NB4 (cell line): ENCODE measurements at regions not wholly inside any gene's neighbourhood (a gene's known extent, or its start where the extent isn't known, plus 50 kb on each side); places are given as distances from the start of the nearest gene placed in this dataset.
A peak's percentile ranks its signal among the peaks of the same experiment; 100 is the strongest.

Experiments
- DNase-seq: peaks from one replicate; pipeline ENCODE4 v3.0.0; 2010; ENCODE audit warnings: low read depth
- H3K4me3 ChIP-seq: one replicate; pipeline ENCODE4 v1.5.1; 2011; ENCODE audit warnings: mild to moderate bottlenecking, low read depth, low read length, moderate library complexity
- MAX ChIP-seq: IDR thresholded peaks from 2 replicates; pipeline ENCODE4 v1.6.1; 2011; ENCODE audit warnings: low read depth, low read length
- MYC ChIP-seq: IDR thresholded peaks from 2 replicates; pipeline ENCODE4 v1.6.1; 2011; ENCODE audit warnings: low read depth, low read length
- POLR2A ChIP-seq: IDR thresholded peaks from 2 replicates; pipeline ENCODE4 v1.6.1; 2011; ENCODE audit warnings: mild to moderate bottlenecking; ENCODE audit not compliant: insufficient read length; ENCODE audit errors: extremely low read depth
- TF ChIP-seq, protein P1 (sequence below): IDR thresholded peaks from one replicate; pipeline ENCODE4 v1.5.1; 2012; ENCODE audit warnings: low read depth, low read length

DNA sequence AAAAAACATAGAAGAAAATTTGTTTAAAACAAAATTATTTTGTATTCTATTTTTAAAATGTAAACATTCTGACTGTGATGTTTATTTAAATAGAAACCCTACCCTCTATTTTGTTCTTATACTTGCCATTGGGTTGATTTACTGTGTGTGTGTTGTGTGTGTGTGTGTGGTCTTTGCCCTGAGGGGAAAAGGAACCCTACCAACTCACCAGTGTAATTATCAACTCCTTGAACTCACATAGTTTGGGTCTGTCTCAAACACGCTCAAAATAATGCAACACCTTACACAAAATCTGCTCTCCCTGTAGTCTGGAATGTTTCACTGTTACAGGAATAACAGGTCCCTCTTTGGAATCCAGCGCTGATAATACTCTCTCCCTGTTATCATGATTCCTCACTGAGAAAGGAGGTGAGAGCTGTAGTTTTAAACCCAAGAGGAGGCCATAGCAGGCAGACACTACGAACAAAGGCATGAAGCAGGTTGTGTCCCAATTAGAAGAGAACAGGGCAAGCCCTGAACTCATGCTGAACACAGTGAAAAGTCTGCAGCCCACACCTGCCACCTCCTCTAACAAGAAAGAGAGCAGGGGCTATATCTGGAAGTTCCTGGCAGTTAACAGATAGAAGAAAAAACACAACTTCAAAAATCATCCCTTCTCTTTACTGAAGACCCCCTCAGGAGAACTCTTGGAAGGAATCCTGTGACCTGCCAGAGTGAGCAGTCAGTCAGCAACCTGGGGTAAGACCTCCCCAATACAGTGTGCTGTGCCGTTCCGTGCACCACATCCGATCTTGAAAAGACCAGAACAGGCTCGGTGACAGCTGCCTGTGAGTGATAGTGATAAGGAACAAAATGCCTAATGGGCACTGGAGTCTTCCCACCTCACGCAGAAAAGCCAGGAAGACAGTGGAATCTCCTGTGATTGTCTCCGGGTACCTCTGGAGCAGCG is 608.1 kb upstream of the ADAMTS16 start:
- TF ChIP-seq POLR2A (no peak), MYC (no peak)
- no peak overlapping the region for H3K4me3 ChIP-seq
- DNase-seq, result no peak

DNA sequence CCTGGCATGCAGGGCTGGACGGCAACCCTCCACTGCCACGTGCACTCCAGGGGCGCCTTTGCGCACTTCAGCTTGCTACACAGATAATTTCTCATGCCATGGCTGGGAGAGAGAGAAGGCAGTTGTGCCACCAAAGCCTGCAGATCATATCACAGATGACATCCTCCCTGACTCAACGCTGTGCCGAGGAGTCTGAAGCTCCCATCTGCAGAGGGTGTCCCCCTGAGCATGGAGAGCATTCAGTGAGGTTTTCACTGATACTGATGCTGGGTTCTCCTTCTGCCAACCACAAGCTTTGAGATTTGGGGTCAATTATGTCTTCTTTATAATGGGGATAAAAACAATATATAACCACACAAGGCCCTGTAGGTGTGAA is 607.4 kb upstream of the ADAMTS16 start:
- no peak for DNase-seq
- TF ChIP-seq POLR2A, result no peak
- TF ChIP-seq, protein P1, sequence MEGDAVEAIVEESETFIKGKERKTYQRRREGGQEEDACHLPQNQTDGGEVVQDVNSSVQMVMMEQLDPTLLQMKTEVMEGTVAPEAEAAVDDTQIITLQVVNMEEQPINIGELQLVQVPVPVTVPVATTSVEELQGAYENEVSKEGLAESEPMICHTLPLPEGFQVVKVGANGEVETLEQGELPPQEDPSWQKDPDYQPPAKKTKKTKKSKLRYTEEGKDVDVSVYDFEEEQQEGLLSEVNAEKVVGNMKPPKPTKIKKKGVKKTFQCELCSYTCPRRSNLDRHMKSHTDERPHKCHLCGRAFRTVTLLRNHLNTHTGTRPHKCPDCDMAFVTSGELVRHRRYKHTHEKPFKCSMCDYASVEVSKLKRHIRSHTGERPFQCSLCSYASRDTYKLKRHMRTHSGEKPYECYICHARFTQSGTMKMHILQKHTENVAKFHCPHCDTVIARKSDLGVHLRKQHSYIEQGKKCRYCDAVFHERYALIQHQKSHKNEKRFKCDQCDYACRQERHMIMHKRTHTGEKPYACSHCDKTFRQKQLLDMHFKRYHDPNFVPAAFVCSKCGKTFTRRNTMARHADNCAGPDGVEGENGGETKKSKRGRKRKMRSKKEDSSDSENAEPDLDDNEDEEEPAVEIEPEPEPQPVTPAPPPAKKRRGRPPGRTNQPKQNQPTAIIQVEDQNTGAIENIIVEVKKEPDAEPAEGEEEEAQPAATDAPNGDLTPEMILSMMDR, result no peak
- TF ChIP-seq MYC, result no peak
- TF ChIP-seq MAX, result no peak
- H3K4me3 ChIP-seq, result no peak overlapping the region

- TF ChIP-seq, protein P1, result no peak
- TF ChIP-seq POLR2A, result no peak
- TF ChIP-seq MYC, result no peak
- no peak for TF ChIP-seq MAX
- DNase-seq, result peak; percentile 7
- no peak overlapping the region for H3K4me3 ChIP-seq
Observed at GRCh38 chr5:4533457-4534105, 606.5 kb upstream of the ADAMTS16 start.

DNA sequence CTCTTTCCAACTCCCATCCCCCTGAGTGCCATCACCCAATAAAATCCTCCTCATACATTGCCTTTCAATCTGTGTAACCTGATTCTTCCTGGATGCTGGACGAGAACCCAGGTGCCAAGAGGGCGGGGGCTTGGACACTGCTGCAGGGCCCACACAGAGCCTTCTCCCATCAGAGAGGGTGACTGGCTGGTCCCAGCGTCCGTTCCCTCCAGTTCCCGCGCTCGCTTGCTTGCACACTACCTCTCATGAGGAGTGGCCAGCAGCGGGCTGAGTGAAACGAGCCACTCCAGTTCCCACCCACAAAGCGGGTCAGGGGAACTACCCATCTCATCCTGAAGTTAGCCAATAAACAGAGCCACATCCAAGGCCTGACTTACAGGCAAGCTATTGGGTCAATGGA is 602.6 kb upstream of the ADAMTS16 start:
- no peak for DNase-seq
- no peak overlapping the region for H3K4me3 ChIP-seq
- TF ChIP-seq MAX (no peak), POLR2A (no peak), MYC (no peak)
- TF ChIP-seq, protein P1, result no peak

DNA sequence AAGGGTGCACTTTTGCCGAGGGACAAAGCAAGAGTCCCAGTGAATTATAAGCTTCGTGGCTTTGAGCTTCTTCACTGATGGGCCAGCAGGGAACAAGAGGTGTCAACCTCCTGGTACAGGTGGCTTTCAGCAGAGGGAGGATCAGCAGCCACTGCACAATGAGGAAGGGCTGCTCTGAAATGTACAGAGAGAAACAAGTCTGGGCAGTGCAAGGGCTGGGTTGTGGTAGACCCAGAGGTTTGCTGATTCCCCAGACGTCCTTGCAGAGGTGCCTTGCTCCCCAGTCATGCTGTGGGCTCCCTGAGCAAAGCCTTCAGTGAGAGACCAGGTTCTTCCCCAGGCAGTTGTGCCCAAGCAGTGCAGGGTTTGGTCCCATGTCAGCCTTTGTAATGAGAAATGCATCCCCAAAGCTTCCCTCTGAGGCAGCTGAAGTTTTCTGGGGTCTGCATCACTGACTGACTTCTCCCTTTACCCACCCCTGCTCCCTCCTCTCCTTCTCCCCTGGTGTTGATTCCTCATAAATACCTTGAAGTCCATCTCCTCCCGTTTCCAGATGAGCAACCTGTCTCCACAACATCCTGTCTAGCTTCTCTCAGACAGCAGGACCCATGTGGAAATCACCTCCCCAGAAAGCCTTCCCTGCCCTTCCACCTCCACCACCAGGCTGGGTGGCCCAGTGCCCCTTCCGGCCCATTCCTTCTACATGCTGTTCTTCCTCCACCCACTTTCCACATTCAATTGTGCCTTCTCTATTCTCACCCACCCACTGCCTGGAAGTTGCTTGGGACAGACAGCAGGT is 599.6 kb upstream of the ADAMTS16 start:
- TF ChIP-seq POLR2A (no peak), MAX (no peak), MYC (no peak)
- TF ChIP-seq, protein P1, result no peak
- no peak overlapping the region for H3K4me3 ChIP-seq
- DNase-seq, result no peak

- TF ChIP-seq, protein P1, result no peak
- TF ChIP-seq MYC (no peak), MAX (no peak), POLR2A (no peak)
- no peak overlapping the region for H3K4me3 ChIP-seq
- DNase-seq, result no peak
Observed at GRCh38 chr5:4541334-4541733, 598.8 kb upstream of the ADAMTS16 start.
